ENCODE measurements at regions not wholly inside any gene's neighbourhood (a gene's known extent, or its start where the extent isn't known, plus 50 kb on each side); places are given as distances from the start of the nearest gene placed in this dataset.

DNA sequence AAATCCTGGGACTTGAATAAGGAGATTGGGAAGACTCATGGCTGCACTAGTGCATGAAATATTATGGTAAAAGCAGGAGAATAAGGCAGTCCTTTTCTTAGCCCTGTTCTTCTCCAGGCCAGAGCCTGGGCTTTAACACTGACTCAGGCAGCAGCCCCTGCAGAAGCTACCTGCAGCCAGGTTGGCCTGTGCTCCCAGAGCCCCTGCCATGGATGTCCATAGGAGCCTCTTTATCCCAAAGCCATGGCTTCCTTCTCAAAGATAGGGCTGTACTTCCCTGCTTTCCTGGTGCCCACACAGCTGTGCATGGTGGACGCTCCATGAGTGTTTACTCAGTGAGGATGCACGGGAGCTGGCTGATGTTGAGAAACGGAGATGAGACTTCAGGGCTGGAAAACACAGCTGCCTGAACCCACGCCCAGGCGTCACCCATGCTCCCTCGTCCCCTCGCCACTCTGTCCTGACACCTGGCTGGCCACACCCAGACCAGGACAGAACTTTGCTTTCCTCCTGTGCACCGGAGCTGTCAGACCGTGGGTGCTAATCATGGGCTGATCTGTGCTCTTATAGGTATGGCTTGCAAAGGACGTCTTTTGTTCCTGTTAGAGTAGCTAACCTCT, 135.5 kb downstream of the GLI2 start:
- TF ChIP-seq, protein P1, sequence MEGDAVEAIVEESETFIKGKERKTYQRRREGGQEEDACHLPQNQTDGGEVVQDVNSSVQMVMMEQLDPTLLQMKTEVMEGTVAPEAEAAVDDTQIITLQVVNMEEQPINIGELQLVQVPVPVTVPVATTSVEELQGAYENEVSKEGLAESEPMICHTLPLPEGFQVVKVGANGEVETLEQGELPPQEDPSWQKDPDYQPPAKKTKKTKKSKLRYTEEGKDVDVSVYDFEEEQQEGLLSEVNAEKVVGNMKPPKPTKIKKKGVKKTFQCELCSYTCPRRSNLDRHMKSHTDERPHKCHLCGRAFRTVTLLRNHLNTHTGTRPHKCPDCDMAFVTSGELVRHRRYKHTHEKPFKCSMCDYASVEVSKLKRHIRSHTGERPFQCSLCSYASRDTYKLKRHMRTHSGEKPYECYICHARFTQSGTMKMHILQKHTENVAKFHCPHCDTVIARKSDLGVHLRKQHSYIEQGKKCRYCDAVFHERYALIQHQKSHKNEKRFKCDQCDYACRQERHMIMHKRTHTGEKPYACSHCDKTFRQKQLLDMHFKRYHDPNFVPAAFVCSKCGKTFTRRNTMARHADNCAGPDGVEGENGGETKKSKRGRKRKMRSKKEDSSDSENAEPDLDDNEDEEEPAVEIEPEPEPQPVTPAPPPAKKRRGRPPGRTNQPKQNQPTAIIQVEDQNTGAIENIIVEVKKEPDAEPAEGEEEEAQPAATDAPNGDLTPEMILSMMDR (IDR thresholded peaks at IDR 0.05; ENCODE audit: control extremely low read depth, extremely low read depth, low read depth, missing control alignments): no peak
- ChIA-PET CTCF (interaction anchor here (1.2 to 1.4 kb wide), 2 partner anchors 13 to 60 kb away, joined by 3 read pairs; no protein-coding TSS in a partner anchor), POLR2A (no interaction called here)
- DNase-seq (ENCODE audit: extremely low spot score): no peak

DNA sequence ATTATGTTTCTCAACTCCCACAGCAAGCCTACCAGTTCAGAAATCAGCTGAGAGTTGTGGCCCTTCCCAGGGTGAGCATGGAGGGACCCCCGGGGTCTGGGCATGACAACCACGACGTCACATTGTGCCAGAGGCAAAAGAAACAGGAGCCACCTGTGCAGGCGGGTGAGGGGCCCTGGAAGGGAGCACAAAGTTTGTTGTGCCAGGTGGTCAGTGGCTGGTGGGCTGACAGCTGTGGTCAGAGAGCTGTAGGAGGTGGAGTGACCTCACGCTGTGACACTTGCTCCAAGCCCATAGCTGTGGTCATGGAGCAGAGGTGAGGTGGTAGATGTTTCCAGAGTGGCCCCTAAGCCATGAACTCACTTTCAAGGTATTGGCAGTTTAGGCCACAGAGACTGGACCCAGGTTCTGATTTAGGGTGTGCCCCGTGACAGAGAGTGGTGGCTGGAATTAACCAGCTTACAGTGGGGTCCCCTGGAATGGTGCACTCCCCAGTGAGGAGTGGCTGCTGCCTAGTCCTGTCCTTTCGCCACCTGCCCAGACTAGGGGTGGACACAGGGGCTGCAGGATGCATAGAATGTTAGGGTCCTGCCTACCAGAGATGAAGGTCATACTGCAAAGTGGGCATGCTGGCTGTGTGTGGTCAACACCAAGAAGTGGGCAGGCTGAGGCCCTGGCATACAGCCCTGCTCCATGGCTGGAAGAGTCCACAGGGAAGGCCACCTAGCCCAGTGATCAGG, 136.4 kb downstream of the GLI2 start:
- CTCF ChIA-PET: interaction anchor here (1.2 to 1.4 kb wide), 2 partner anchors 14 to 61 kb away, joined by 3 read pairs; no protein-coding TSS in a partner anchor
- DNase-seq (ENCODE audit: extremely low spot score): no peak
- POLR2A ChIA-PET: no interaction called here
- TF ChIP-seq, protein P1 (IDR thresholded peaks at IDR 0.05; ENCODE audit: control extremely low read depth, extremely low read depth, low read depth, missing control alignments): no peak

DNA sequence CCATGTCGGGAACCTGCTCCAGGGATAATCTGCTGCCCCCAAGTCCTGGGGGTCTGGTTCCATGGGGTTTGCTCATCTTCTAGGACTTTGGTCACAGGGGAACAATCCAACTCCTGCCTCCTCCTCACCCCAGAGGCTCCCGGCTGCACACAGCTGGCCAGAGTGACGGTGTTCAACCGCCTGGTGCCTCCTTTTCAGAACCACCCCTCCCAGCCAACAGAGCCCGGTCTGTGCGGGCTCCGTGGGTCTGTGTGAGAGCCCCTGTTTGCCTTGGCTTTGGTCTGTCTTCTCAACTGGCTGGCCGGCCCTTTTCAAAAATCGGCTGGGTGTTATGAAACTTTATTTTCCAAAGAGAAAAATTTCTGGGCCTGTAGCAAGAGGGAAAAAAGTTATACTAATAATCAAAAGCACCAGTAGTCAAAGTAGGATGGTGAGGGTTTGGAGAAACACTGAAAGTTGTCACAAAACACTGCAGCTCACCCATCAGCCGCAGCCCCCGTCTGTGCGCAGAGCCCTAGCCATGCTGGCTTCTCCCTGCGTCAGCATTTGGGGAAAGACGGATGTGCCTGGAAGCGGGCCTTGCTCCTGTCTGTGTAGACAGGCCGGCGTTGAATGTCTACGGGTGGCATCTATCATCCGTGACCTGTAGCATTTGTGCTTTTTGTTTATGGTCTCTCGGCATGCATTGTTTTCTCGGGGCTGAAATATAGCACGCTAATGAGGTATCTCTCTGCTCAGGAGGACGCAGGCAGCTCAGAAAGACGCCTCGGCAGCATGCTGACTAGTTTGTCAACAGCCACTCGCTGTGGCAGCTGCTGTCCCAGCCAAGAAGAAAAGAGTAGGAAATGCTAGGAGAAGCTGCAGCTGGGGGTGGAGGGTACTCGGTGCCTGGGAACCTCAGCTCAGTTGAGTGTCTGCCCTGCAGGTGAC, 138.6 kb downstream of the GLI2 start:
- CTCF ChIA-PET: no interaction called here
- TF ChIP-seq, protein P1 (IDR thresholded peaks at IDR 0.05; ENCODE audit: control extremely low read depth, extremely low read depth, low read depth, missing control alignments): no peak
- POLR2A ChIA-PET: no interaction called here
- DNase-seq (ENCODE audit: extremely low spot score): no peak

DNA sequence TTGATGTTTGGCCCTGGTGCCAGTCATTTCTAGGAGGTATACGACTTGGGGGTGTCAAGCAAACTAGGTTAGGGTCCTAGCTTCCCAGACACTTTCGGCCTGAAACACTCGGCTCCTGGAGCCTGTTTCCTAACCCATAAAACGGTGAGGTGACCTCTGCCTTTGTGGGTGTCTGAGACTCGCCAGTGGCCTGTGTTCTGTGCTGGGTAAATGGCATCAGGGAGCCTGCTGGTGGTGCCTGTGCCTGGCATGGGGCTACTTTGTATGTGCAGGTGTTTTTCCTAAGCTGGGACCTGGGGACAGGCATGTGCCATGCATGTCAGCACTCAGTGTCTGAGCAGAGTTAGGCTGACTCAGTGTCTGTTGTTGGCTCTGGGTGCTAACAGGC, 139.2 kb downstream of the GLI2 start:
- ChIA-PET CTCF (no interaction called here), POLR2A (no interaction called here)
- TF ChIP-seq, protein P1 (IDR thresholded peaks at IDR 0.05; ENCODE audit: control extremely low read depth, extremely low read depth, low read depth, missing control alignments): no peak
- DNase-seq (ENCODE audit: extremely low spot score): no peak

DNA sequence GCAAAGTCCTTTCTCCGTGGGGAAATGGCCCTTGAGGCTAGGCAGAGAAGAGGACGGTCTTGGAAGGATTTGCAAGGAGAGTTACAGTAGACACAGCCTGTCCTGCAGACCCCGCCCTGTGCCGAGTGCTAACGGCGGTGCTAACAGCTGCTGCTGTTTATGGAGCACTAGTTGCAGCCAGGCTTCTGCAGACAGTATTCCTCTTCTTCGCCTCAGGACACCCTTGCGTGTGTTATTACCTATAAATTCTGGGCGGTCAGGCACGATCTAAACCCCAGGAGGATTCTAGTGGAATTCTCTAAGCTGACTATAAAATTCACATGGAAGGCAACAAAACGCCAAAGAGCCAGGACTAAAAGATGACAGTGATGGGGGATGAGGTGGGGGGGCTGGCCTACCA, 139.8 kb downstream of the GLI2 start:
- ChIA-PET POLR2A (no interaction called here), CTCF (no interaction called here)
- DNase-seq (ENCODE audit: extremely low spot score): no peak
- TF ChIP-seq, protein P1 (IDR thresholded peaks at IDR 0.05; ENCODE audit: control extremely low read depth, extremely low read depth, low read depth, missing control alignments): no peak

DNA sequence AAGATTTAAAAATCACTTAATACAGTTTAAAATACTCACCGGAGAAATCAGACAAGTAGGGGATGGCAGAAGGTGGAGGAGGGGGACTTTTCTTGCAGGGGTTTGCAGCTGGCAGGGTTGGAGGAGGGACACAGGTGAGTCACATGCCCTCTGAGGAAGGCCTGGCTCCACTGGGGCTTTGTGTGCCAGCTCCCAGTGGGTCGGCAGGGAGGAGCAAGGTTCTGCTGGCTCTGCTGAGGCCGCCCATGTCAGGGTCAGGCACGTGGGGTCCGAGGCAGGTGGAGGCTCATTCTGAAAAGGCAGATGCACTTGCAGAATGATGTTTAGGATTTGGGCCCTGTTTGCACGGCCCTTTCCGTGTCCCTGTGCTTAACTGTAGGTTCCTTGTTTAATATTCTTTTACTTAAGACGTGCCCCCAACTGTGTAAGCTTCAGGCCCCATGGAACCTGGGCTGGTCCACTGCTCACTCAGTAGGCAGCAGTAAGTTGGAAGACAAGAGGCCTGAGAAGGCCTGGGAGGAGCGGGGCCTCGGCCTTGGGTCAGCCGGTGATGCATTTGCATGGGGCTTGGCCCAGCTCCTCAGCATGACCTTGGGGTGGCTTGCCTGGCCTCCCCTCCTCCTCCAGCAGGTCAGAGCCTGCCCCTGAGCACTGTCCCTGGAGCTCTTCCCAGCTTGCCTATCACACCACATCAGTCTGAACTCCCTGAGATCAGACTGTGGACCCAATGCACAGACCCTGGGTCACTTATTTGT, 141.0 kb downstream of the GLI2 start:
- no peak for DNase-seq (ENCODE audit: extremely low spot score)
- CTCF ChIA-PET: no interaction called here
- POLR2A ChIA-PET: no interaction called here
- TF ChIP-seq, protein P1 (IDR thresholded peaks at IDR 0.05; ENCODE audit: control extremely low read depth, extremely low read depth, low read depth, missing control alignments): no peak
